Fibroblast of skin of abdomen (primary cell): ENCODE measurements at regions not wholly inside any gene's neighbourhood (a gene's known extent, or its start where the extent isn't known, plus 50 kb on each side); places are given as distances from the start of the nearest gene placed in this dataset.

ENCODE experiments used
- DNase-seq: peaks from one replicate; pipeline ENCODE4 v3.0.0-alpha.2; 2013

DNA sequence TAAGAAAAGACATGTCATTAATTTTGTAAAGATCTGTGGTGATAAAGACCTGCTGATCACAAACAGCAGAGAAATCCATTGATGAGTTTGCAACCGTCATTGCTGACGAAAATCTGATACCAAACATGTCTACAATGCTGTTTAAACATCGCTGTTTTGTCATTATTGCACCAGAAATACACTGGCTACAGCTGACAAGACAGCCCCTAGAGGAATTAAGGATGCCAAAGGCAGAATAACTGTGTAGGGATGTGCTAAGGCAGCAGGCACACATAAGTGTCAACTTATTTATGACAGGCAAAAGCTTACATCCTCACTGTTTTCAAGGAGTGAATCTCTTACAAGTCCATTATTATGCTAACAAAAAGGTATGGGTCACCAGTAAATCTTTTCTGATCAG is 439.3 kb downstream of the TLE1 start:
- DNase-seq = no peak

DNA sequence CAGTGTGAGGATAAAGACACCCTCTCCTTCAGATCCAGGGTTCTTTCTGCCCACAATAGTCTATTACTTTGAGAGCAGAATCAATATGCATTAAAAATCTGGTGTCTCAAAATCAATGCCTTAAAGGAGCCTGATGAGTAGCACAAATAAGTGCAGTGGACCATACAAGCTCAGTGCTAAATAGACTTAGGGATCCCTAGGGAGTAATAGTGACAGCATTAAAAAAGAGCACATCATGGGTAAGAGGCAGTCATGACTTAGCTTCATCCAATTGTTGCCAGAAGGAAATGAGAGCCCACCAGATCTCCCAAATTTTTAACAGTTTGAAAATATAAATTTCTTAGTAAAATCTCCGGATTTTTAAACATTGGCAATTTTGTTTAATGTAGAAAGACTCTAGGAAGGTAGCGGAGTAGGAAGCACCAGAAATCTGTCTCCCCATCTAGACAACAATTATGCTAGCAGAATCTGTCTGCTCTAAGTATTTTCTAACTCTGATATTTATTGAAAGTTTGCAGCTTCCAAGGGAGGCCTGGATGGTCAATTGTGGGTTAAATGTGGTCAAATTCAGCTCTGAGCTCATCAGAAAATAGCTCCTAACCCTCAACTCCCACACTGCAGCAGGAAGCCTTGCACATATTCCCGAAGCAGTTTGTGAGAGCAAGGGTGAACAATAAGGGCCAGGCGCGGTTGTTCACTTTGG is 443.9 kb downstream of the TLE1 start:
- no peak for DNase-seq

DNA sequence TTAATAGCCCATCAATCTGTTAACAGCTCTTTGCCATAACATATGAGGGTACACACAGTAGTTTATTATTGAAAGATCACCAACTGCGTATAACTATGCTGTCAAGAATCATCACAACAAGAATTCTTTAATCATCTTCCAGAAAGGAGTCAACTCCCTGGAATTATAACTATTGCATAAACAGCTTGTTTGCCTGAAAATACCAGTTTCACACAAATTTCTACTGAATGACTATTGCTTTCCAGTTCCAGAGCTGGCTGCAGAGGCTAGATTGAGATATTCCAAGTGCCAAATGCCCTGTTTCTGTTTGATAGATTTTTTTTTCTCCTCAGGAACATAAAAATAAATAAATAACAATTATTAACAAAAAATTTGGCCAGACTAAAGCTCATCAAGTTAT is 444.7 kb downstream of the TLE1 start:
- DNase-seq = no peak

DNA sequence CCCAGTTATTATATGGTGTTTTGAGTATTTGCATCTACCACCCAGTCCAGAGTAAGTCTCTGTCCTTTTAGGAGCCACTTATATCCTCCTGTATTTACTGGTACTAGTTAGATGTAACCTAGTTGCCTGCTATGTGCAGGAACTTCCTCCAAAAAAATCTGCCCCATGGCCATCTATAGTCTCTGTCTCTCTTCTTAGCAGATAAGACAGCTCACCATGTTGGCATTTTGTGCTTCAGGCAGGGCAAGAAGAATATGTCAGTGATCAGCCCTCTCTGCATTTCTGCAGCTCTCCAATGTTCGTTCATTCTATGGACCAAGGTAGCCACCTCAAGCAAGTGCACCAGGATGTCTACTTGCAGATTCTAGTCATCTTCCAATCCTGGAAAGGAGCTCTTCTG is 446.5 kb downstream of the TLE1 start:
- DNase-seq = no peak

DNA sequence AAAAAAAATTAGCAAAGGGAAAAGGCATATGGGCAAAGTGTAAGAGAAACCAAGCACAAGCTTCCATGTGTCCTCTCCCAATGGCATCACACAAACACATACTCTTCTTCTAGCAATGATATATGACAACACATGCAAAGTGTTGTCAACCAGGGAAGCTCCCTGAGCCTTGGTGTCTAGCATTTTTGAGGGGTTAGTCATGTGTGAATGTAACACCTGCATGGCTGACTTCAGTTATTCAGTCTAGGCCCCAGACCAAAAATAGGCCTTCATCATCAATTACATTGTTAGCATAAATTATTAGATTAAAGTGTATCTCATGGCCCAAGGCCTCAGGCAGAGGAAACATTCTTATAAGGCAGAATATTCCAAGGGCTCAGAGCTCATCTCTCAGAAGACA is 450.0 kb downstream of the TLE1 start:
- DNase-seq = no peak

DNA sequence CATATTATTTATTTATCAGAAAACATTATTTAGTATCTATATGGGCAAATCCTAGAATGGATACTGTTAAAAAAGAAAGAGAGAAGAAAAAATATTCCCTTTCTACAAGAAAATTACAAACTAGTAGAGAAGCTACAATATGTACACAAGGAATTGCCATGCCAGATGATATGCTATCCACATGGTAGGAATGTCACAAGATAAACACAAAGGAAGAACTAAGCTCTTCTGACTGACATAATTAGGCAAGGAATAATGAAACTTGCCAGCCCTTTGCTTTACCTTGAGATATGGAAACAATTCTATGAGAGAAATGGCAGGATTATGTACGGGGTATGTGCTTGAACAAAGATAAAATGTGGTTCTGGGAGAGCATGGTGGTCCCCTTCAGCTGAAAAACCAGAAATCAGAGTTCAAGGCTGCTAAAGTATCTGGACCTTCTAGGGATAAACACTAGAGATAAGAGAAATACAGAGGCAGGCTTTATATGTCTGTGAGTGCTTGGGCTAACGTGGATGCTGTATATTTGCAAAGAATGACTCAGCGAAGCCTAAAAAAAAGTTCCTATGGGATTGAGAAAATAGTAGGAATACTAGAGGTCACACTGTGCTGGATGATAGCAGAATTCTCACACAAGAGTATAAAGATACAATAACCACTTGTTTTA is 451.6 kb downstream of the TLE1 start:
- DNase-seq = no peak

DNA sequence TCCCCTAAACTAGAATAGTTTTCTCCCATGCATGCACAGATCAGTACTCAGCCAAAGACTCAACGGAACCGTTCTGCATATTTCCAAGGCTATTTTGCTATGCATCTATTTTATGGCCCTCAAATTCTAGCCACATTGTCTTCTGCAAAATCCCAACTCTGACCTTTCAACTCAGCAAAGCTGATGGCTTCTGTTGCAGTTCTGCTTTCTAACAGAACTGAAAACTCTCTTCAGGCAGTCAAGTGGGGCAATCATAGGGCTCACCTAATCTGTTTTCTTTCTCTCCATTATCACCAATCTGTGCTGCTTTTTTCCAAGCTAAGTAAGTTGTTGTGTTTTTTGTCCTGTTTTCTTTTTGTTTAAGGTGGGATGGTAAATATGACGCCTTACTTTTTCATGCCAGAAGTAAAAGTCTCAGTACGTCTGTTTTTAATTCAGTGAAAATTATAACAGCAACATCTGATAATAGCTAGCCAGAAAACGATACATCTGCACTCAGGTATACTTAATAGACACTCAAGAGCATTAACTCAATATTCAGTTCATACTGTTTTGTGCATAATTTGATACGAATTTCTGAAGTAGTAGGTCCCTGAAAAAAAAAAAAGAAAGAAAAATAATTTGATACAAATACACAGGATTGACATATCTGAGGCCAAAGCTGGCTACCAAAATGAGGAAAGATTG is 454.3 kb downstream of the TLE1 start:
- DNase-seq = no peak

DNA sequence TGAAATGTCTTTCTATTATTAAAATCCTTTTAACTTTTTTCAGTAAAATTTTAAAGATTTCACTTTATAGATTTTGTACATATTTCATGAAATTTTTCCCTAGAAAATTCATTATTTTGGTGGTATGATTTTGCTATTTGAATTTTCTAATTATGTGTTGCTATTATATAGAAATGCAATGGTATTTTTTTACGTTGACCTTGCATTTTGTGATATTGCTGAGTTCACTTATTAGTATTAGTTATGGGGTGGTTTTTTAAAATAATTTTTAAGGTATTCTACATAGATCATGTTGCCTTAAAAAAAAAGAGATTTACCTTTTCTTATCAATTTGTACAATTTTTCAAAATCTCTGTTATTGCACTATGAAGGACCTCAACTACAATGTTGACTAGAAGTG is 458.3 kb downstream of the TLE1 start:
- no peak for DNase-seq

DNA sequence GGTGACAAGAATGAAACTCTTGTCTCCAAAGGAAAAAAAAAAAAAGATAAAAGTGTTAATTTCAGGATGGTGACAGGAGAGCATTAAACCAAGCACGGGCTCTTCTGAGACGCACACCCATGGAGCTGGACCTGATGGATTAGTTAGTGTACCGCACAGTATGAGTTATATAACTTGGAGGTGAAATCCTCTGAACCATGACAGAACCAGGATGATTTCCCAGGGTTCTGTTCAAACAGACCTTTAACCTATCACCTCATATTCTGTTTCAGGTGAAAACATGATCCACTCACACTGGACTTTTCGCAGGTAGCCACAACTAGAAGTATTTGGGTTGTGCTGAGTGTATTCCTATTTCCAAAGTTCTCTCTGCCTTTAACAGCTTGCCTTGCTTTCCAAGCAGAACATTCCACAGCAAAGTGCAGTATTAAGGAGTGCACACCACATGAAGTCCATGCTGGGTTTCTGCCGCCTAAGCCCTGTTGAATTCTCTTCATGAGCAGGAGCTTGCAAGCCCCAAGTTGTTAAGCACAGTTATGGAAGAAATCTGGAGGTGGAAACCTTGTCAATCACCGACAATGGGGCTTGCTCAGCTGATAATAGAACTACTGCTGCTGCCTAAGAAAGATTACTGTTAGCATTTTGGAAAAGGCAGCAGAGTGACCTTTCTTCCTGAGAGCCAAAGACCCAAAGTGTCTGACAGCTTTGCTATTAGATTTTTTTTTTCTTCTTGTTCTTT is 461.7 kb downstream of the TLE1 start:
- DNase-seq = no peak

DNA sequence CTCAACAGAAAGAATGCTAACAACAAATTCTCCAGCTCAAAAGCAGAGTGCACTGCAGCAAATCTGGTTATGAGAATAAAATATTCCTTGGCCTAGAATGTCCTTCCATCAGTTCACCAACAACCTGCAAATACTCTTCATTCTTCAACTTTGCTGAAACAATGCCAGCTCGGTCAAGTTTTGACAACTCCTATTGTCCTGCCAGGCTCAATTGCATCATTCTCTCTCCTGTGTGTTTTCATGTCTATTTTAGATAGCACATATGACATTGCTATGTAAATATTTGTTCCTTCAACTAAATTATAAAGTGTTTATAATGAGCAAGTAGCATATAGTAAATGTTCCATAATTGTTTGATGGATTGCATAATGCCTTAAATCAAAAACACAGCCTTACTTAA is 463.8 kb downstream of the TLE1 start:
- no peak for DNase-seq

DNA sequence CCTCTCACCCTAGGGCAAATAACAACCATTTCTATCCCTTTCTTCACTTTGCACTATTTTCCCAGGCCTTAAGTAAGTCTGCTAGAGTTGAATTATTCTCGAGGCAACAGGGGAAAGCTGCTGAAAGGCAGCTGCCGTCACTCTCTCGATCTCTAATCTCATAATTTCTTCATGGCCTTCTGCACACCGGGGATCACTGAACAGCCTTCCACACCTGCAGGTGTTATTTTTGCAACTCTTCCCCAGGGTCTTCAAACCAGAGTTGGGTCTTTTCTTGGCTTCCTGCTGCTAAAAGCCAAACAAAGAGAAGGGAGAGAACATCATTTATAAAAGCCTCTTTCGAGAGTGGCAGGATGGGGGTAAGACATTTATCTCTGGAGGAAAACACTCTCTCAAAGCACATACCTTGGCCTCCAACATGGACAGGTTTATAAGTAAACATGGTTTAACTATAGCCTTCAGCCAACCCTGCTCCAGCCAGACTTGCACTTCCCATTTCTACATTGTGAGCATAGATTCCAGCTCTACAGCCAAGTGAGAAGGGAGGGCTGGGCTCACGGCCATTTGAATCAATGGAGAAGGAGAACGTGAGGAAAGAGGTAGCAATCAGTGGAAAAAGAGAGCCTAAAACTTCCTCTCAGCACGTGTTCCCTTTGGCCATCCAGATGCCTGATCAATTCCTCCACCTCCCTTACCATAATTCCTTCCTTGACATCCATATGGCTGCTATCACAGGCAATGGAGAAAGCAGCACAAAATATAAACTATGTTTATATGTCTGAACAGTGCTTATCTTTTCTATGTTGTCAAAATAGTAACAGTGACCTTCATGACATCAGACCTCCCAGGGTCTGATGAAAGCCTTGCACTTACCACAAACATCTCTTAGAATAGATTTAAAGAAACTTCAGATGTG is 464.9 kb downstream of the TLE1 start:
- no peak for DNase-seq

DNA sequence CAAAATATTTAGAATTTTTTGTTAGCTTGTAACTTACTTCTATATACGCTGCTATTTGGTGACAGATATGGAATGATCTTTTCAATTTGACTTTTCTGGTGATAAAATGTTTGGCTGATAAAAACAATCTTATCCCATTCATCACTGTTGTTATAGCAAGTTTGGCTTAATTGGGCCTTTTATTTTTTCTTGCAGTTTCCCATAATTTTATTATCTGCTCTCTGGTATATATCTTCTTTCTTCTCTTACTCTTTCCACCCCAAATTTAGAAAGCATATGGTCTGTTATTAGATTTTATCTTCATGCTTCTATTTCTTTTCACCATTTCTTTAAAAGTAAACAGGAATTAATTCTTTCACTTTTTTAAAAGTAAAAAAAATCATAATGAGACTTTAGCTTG is 474.4 kb downstream of the TLE1 start:
- DNase-seq = no peak

DNA sequence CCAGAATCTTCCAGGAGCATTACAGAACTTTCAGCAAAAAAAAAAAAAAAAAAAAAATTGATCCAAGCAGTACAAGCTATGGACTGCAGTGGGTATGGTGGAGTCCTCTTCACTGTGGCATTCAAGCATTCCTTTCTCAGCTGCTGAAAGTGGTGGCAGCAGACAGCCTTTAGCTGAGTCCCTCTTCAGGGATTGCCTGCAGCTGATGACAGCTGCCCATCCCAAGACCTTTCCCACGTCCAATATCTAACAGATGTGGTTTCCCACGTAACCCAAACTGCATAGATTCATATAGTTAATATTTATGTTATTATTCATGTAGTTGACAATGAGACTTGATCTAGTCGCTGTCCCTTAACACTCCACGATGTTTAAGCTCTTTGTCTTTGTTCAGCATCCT is 475.9 kb downstream of the TLE1 start:
- DNase-seq = no peak

DNA sequence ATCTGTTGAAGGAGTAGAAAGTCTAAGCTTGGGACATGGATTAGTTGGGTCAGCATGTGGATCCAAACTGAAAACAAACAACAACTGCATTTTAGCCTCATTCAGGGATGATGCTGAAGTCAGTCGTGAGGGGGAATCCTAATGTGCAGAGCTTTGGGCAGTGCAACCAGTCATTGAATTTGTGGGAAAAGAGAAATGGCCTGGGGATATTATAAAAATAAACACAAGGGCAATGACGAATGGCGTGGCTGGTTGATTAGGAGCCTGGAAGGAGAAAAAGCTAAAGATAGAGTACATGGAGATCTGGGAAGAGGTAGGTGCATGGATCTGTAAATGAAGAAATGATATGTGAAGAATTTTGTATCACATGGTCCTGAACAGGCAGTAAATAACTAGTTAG is 477.6 kb downstream of the TLE1 start:
- DNase-seq = no peak

DNA sequence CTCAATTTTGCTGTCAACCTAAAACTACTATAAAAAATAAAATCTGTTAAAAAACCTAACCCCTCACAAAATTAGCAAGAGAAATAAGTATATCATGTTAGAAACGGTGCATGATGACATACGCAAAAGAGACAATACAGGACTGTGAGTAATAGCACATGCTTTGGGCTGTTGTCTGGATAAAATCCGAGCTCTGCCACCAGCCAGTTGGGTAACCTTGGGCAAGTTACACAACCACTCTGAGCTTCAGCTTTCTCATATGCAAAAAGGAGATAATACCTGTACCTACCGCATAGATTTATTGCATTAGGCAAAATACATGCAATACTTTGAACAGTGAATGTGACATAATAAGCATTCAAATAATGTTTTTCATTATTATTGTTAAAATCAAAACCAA is 481.7 kb downstream of the TLE1 start:
- DNase-seq = no peak

DNA sequence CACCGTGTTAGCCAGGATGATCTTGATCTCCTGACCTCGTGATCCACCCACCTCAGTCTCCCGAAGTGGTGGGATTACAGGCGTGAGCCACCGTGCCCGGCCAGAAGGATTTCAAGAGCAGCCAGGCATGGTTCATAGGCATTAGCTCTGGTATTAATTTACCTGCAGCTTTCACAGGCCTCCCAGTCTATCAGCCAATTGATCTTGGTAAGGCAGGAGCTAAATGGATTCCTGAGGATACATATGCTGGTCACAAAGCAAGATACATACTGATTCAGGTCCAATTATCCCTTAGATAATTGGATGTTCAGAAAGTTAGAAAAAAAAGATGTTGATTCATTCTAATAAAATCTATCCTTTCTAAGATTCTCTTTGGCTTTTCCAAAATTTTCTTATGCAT is 487.1 kb downstream of the TLE1 start:
- no peak for DNase-seq

DNA sequence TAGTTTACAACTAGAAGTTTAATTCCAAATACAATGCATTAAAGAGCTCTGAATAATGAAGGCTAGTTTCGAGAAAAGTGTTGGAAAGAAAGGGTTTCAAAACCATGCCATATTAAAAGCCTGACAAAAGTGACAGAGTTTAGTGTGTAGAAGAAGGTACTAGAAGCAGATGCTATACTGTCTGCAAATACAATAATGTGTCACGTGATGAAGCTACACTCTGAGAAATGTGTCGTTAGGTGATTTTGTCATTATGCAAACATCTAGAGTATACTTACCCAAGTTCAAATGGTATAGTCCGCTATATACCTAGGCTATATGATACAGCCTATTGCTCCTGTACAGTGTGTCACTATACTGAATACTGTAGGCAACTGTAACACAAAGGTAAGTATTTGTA is 494.1 kb downstream of the TLE1 start:
- no peak for DNase-seq

DNA sequence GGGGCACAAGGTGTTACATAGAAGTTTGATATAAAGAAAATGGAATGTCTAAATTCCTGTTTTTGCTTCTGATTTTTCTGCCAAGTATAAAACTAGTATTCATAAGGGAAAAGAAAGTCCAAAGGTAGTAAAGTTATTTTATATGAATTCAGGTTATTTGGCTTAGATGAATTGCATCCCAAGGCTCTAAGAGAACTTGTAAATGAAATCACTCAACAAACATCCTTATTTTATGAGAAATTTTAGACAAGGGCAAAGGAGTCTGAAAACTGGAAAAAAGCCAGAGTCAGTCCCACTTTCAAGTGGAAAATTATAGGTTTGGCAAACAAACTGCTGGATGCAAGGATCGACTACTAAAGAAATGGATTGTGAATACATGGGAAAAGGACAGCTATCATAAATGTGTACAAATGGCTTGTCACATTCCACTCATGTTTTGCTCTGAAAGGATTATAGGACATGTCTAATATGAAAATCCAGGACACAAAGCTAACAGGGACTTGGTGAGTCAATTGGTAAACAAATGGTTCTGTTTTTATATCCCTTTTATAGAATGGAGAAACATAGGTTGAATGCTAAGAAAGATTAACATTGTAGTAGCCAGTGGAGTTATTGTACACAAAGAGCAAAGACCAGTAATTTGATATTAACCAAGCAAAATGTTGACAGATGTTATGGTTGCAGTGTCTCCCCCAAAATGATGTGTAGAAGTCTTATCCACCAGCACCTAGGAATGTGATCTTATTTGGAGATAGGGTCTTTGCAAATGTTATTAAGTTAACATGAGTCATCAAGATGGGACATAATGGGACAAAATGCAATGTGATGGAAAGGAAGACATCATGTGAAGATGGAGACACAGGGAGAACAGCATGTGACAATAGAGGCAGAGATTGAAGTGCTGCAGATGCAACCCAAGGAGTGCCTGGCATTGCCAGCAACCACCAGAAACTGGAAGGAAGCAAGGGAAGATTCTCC is 495.7 kb downstream of the TLE1 start:
- no peak for DNase-seq

DNA sequence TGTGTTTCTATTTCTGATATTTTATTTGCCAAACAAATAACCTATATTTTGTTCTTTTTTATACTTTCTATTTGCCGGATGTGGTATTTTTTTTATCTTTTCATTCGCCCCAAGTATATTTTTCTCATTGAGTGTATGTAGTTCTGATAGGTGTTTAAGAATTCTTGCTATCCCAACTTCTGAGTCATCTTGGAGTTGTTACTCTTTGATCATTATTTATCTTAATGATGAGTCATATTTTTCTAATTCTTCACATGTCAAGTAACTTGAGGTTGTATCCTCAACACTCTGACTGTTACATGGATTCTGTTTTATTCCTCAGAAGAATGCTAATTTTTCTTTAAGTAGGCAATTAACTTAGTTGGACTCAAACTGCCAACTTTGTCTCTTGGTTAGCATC is 498.1 kb downstream of the TLE1 start:
- DNase-seq = no peak

DNA sequence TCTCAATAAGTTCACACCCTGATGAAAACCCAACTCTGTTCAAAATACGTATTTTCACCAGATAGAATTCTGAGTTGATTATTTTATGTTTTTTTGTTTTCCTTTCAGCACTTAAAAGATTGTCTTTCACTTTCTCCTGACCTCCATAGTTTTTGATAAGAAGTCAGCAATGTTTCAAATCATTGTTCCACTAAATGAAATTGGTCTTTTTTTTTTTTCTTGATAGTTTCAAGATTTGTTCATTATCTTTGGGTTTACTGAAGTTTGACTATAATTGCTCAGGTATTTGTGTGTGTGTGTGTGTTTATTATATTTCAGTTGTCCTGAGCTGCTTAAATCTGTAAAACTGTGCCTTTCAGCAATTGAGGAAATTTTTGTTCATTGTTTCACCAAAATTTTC is 498.7 kb downstream of the TLE1 start:
- no peak for DNase-seq

DNA sequence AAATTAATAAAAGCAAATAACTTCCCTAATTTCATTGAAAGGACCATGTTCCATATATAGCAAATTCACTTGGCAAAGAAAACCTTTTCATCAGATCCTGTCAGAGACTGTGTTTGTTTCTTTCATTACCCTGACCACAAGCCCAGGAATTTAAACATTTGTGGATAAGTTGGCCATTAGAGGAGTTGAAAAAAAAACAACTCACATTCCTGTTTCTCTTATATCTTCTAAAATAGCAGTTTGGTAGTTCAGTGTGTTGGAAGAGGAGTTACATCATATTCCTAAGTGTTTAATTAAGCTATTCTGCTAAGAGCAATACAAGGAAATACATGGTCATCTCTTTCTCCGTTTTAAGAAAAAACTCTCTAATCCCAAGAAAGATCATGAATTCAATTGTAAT is 505.6 kb downstream of the TLE1 start:
- peak; percentile 77 for DNase-seq
